AG04450 (cell line): ENCODE measurements at regions not wholly inside any gene's neighbourhood (a gene's known extent, or its start where the extent isn't known, plus 50 kb on each side); places are given as distances from the start of the nearest gene placed in this dataset.

Experiments used
- CTCF ChIA-PET: fragments of 300-600, 350-600 bp; formaldehyde crosslinking; extraction: SDS; loops from one replicate; lab custom pipeline; 2022; ENCODE audit warnings: antibody characterized with exemption, inconsistent platforms; lab: Charles Lee
- POLR2A ChIA-PET: fragments of 350-600 bp; formaldehyde crosslinking; extraction: SDS; loops from one replicate; lab custom pipeline; 2021; ENCODE audit warnings: antibody characterized with exemption, inconsistent platforms; lab: Yijun Ruan, JAX
- DNase-seq: peaks from one replicate; pipeline ENCODE4 v3.0.0-alpha.2; 2011; ENCODE audit warnings: low read depth, low spot score
- H3K27ac ChIP-seq: one replicate; pipeline ENCODE4 v1.5.1; 2012; ENCODE audit warnings: low read depth, low read length, control low read depth
- H3K27me3 ChIP-seq: one replicate; pipeline ENCODE4 v1.6.0; 2012; ENCODE audit warnings: low read length; ENCODE audit not compliant: control insufficient read depth, insufficient read depth
- H3K4me3 ChIP-seq: 2 replicates; pipeline ENCODE4 v1.5.1; 2011; ENCODE audit warnings: mild to moderate bottlenecking, low read depth, low read length, control low read depth
- H3K9me3 ChIP-seq: 2 replicates; pipeline ENCODE4 v1.5.1; 2012; ENCODE audit warnings: low read length; ENCODE audit not compliant: control insufficient read depth, insufficient read depth
- TF ChIP-seq, protein P1 (sequence below): IDR thresholded peaks from 2 replicates; pipeline ENCODE4 v1.5.1; 2011; ENCODE audit warnings: low read depth, low read length, control low read depth, inconsistent platforms

DNA sequence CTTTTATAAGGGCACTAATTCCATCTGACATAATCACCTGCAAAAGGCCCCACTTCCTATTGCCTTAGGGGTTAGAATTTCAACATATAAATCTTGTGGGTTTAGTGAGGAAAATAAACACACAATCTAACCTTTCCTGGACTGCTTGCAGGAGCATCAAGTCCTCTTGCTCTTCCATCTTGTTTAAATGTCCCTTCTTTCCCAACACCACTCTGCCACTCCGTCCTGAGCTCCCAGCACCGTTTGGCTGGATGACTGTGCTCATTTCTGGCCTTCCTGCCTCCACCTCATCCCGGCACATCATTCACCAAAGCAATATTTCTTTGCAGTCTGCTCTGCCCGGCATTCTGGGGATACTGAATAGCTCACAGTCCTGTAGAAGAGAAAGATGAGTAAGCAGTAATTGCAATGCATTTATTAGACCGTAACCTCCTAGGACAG, 247.8 kb downstream of the BCL2 start:
- no peaks in the 10 kb centered on the region for H3K27me3 ChIP-seq
- DNase-seq: no peak
- H3K9me3 ChIP-seq: no peaks in the 10 kb centered on the region
- TF ChIP-seq, protein P1, sequence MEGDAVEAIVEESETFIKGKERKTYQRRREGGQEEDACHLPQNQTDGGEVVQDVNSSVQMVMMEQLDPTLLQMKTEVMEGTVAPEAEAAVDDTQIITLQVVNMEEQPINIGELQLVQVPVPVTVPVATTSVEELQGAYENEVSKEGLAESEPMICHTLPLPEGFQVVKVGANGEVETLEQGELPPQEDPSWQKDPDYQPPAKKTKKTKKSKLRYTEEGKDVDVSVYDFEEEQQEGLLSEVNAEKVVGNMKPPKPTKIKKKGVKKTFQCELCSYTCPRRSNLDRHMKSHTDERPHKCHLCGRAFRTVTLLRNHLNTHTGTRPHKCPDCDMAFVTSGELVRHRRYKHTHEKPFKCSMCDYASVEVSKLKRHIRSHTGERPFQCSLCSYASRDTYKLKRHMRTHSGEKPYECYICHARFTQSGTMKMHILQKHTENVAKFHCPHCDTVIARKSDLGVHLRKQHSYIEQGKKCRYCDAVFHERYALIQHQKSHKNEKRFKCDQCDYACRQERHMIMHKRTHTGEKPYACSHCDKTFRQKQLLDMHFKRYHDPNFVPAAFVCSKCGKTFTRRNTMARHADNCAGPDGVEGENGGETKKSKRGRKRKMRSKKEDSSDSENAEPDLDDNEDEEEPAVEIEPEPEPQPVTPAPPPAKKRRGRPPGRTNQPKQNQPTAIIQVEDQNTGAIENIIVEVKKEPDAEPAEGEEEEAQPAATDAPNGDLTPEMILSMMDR: no peak
- no peak overlapping the region for H3K27ac ChIP-seq
- POLR2A ChIA-PET: no interaction called here
- no peak overlapping the region for H3K4me3 ChIP-seq
- CTCF ChIA-PET: interaction anchor here (0.6 kb wide), 1 partner anchor 369 kb away, joined by 5 read pairs; no protein-coding TSS in a partner anchor

GRCh38 chr18:63070767-63071502, 248.6 kb downstream of the BCL2 start:
- ChIA-PET POLR2A (no interaction called here), CTCF (no interaction called here)
- Histone ChIP-seq H3K27me3 (no peaks in the 10 kb centered on the region), H3K27ac (no peak overlapping the region), H3K4me3 (no peak overlapping the region), H3K9me3 (no peaks in the 10 kb centered on the region)
- TF ChIP-seq, protein P1: no peak
- no peak for DNase-seq

DNA sequence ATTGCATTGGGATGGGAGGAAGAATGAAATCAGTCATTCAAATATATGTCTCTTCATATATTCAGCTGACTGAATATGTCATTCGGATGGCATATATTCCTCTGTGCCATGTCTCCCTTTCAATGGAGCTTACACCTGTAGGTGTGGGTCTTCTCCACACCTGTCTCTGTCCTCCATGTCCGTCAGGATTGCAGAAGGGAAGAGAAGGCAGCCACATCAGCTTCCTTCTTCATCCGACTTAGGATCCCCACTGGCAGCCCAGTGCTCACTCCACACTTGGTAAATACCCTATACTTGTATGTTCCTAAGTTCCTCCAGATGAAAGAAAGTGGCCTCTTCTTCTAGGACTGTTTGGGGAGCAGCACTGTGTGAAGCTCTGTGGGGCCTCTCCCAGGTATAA, 250.1 kb downstream of the BCL2 start:
- DNase-seq: no peak
- no peaks in the 10 kb centered on the region for H3K9me3 ChIP-seq
- H3K27me3 ChIP-seq: no peaks in the 10 kb centered on the region
- CTCF ChIA-PET: no interaction called here
- no peak overlapping the region for H3K27ac ChIP-seq
- TF ChIP-seq, protein P1: no peak
- H3K4me3 ChIP-seq: no peak overlapping the region
- POLR2A ChIA-PET: no interaction called here

DNA sequence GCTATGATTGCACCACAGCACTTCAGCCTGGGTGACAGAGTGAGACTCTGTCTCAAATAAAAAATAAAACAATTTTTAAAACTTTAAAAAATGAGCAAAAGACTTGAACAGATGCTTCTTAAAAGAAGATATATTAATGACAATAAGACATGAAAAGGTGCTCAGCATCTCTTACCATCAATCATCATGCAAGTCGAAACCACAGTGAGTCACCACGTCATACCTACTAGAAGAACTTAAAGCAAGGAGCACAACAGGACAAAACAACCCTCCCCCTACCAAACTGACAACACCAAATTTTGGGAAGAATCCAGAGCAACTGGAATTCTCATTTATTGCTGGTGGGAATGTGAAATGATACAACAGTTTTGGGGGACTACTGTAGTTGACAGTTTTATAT, 251.6 kb downstream of the BCL2 start:
- Histone ChIP-seq H3K27me3 (no peaks in the 10 kb centered on the region), H3K9me3 (no peaks in the 10 kb centered on the region), H3K27ac (no peak overlapping the region), H3K4me3 (no peak overlapping the region)
- DNase-seq: no peak
- ChIA-PET CTCF (no interaction called here), POLR2A (no interaction called here)
- TF ChIP-seq, protein P1: no peak

- TF ChIP-seq, protein P1: no peak
- CTCF ChIA-PET: no interaction called here
Measured at GRCh38 chr18:63065172-63065571, 254.4 kb downstream of the BCL2 start.

More at GRCh38 chr18:63065172-63065571, 254.4 kb downstream of the BCL2 start:
- H3K4me3 ChIP-seq: no peak overlapping the region
- no peak for DNase-seq
- H3K9me3 ChIP-seq: no peaks in the 10 kb centered on the region
- POLR2A ChIA-PET: no interaction called here
- H3K27me3 ChIP-seq: peaks cover 2% of the 10 kb centered on the region
- no peak overlapping the region for H3K27ac ChIP-seq
